ENCODE measurements at regions not wholly inside any gene's neighbourhood (a gene's known extent, or its start where the extent isn't known, plus 50 kb on each side); places are given as distances from the start of the nearest gene placed in this dataset.

- no peak for DNase-seq
Measured at GRCh38 chr18:24976502-24976901, 375.5 kb downstream of the ZNF521 start.

GRCh38 chr18:24979235-24979634 lies 372.7 kb downstream of the ZNF521 start:
- no peaks in the 10 kb centered on the region for H3K36me3 ChIP-seq (replicated peaks; ENCODE audit: control insufficient read depth, insufficient read depth, low read length)
- H3K4me3 ChIP-seq (ENCODE audit: insufficient read depth, low read depth, low read length): no peak overlapping the region
- no peak for DNase-seq
- H3K27me3 ChIP-seq (ENCODE audit: control insufficient read depth, insufficient read depth, low read length): no peaks in the 10 kb centered on the region; the same call in 1 of the 2 replicates

More at GRCh38 chr18:24976502-24976901, 375.5 kb downstream of the ZNF521 start:
- H3K4me3 ChIP-seq (ENCODE audit: insufficient read depth, low read depth, low read length): no peak overlapping the region
- no peaks in the 10 kb centered on the region; the same call in 1 of the 2 replicates for H3K27me3 ChIP-seq (ENCODE audit: control insufficient read depth, insufficient read depth, low read length)
- no peaks in the 10 kb centered on the region for H3K36me3 ChIP-seq (replicated peaks; ENCODE audit: control insufficient read depth, insufficient read depth, low read length)

GRCh38 chr18:24982831-24983230 lies 369.1 kb downstream of the ZNF521 start:
- Histone ChIP-seq H3K36me3 (replicated peaks; ENCODE audit: control insufficient read depth, insufficient read depth, low read length) (no peaks in the 10 kb centered on the region), H3K27me3 (ENCODE audit: control insufficient read depth, insufficient read depth, low read length) (no peaks in the 10 kb centered on the region; the same call in 1 of the 2 replicates), H3K4me3 (ENCODE audit: insufficient read depth, low read depth, low read length) (no peak overlapping the region)
- DNase-seq: no peak

- Histone ChIP-seq H3K27me3 (ENCODE audit: control insufficient read depth, insufficient read depth, low read length) (no peaks in the 10 kb centered on the region; the same call in 1 of the 2 replicates), H3K36me3 (replicated peaks; ENCODE audit: control insufficient read depth, insufficient read depth, low read length) (no peaks in the 10 kb centered on the region), H3K4me3 (ENCODE audit: insufficient read depth, low read depth, low read length) (no peak overlapping the region)
- peak; percentile 9 for DNase-seq
Measured at GRCh38 chr18:24983566-24984139, 368.3 kb downstream of the ZNF521 start.

- H3K27me3 ChIP-seq (ENCODE audit: control insufficient read depth, insufficient read depth, low read length): no peaks in the 10 kb centered on the region; the same call in 1 of the 2 replicates
- DNase-seq: no peak
- H3K36me3 ChIP-seq (replicated peaks; ENCODE audit: control insufficient read depth, insufficient read depth, low read length): no peaks in the 10 kb centered on the region
- no peak overlapping the region for H3K4me3 ChIP-seq (ENCODE audit: insufficient read depth, low read depth, low read length)
Measured at GRCh38 chr18:24985586-24985985, 366.4 kb downstream of the ZNF521 start.

- Histone ChIP-seq H3K27me3 (ENCODE audit: control insufficient read depth, insufficient read depth, low read length) (no peaks in the 10 kb centered on the region), H3K36me3 (replicated peaks; ENCODE audit: control insufficient read depth, insufficient read depth, low read length) (no peaks in the 10 kb centered on the region), H3K4me3 (ENCODE audit: insufficient read depth, low read depth, low read length) (no peak overlapping the region)
- DNase-seq: no peak
Measured at GRCh38 chr18:24986666-24987302, 365.2 kb downstream of the ZNF521 start.

- Histone ChIP-seq H3K36me3 (replicated peaks; ENCODE audit: control insufficient read depth, insufficient read depth, low read length) (no peaks in the 10 kb centered on the region), H3K4me3 (ENCODE audit: insufficient read depth, low read depth, low read length) (no peak overlapping the region), H3K27me3 (ENCODE audit: control insufficient read depth, insufficient read depth, low read length) (no peaks in the 10 kb centered on the region)
- no peak for DNase-seq
Measured at GRCh38 chr18:24987303-24988252, 364.4 kb downstream of the ZNF521 start.

- DNase-seq: no peak
- H3K27me3 ChIP-seq (ENCODE audit: control insufficient read depth, insufficient read depth, low read length): no peaks in the 10 kb centered on the region
Measured at GRCh38 chr18:24988253-24988840, 363.6 kb downstream of the ZNF521 start.

GRCh38 chr18:24989760-24990593 lies 362.0 kb downstream of the ZNF521 start:
- H3K4me3 ChIP-seq (ENCODE audit: insufficient read depth, low read depth, low read length): no peak overlapping the region
- peak; percentile 13 for DNase-seq
- no peaks in the 10 kb centered on the region for H3K27me3 ChIP-seq (ENCODE audit: control insufficient read depth, insufficient read depth, low read length)
- no peaks in the 10 kb centered on the region for H3K36me3 ChIP-seq (replicated peaks; ENCODE audit: control insufficient read depth, insufficient read depth, low read length)

More at GRCh38 chr18:24988253-24988840, 363.6 kb downstream of the ZNF521 start:
- Histone ChIP-seq H3K36me3 (replicated peaks; ENCODE audit: control insufficient read depth, insufficient read depth, low read length) (no peaks in the 10 kb centered on the region), H3K4me3 (ENCODE audit: insufficient read depth, low read depth, low read length) (no peak overlapping the region)

GRCh38 chr18:24990671-24991134 lies 361.3 kb downstream of the ZNF521 start:
- DNase-seq: no peak
- Histone ChIP-seq H3K36me3 (replicated peaks; ENCODE audit: control insufficient read depth, insufficient read depth, low read length) (no peaks in the 10 kb centered on the region), H3K4me3 (ENCODE audit: insufficient read depth, low read depth, low read length) (no peak overlapping the region), H3K27me3 (ENCODE audit: control insufficient read depth, insufficient read depth, low read length) (no peaks in the 10 kb centered on the region)

- DNase-seq: no peak
- H3K27me3 ChIP-seq (ENCODE audit: control insufficient read depth, insufficient read depth, low read length): no peaks in the 10 kb centered on the region
- H3K36me3 ChIP-seq (replicated peaks; ENCODE audit: control insufficient read depth, insufficient read depth, low read length): no peaks in the 10 kb centered on the region
- H3K4me3 ChIP-seq (ENCODE audit: insufficient read depth, low read depth, low read length): no peak overlapping the region
Measured at GRCh38 chr18:24991141-24992060, 360.6 kb downstream of the ZNF521 start.

GRCh38 chr18:24992491-24992890 lies 359.5 kb downstream of the ZNF521 start:
- Histone ChIP-seq H3K27me3 (ENCODE audit: control insufficient read depth, insufficient read depth, low read length) (no peaks in the 10 kb centered on the region), H3K36me3 (replicated peaks; ENCODE audit: control insufficient read depth, insufficient read depth, low read length) (no peaks in the 10 kb centered on the region), H3K4me3 (ENCODE audit: insufficient read depth, low read depth, low read length) (no peak overlapping the region)
- DNase-seq: no peak

- Histone ChIP-seq H3K27me3 (ENCODE audit: control insufficient read depth, insufficient read depth, low read length) (no peaks in the 10 kb centered on the region), H3K36me3 (replicated peaks; ENCODE audit: control insufficient read depth, insufficient read depth, low read length) (no peaks in the 10 kb centered on the region), H3K4me3 (ENCODE audit: insufficient read depth, low read depth, low read length) (no peak overlapping the region)
- DNase-seq: no peak
Measured at GRCh38 chr18:24993628-24994027, 358.3 kb downstream of the ZNF521 start.

Data from H7 (cell line).